ENCODE measurements at regions not wholly inside any gene's neighbourhood (a gene's known extent, or its start where the extent isn't known, plus 50 kb on each side); places are given as distances from the start of the nearest gene placed in this dataset.

DNA sequence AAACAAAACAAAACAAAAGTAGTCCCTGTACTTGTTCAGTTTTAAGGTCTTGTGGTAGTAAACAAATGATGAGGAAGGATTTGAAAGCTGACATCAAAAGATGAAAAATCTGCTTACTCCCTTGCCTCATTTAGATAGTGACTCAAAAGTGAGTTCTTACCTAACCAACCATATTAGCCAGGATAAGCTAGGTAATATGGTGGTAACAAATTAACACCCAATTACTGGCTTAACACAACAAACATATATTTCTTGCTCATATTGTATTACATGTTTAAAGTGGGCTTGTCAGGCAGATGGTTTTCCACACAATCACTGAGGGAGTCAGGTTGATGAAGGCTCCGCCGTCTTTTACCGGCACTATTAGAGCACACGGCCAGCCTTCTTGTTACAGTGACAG, 189.7 kb downstream of the PPARGC1A start:
- Mint-ChIP-seq H3K36me3 (ENCODE audit: insufficient read depth in 1 of 3, low read depth in 3 of 3) (no peaks in the 10 kb centered on the region), H3K4me3 (no peak overlapping the region), H3K27me3 (ENCODE audit: low read depth) (no peaks in the 10 kb centered on the region), H3K9me3 (no peaks in the 10 kb centered on the region; a peak in 1 of 5 replicates), H3K27ac (no peak overlapping the region), H3K4me1 (peaks cover 3% of the 10 kb centered on the region in 2 experiments; a peak in 3 of 4 replicates)
- Histone ChIP-seq H3K27me3 (ENCODE audit: insufficient read depth, low read length) (no peaks in the 10 kb centered on the region), H2BK5ac (ENCODE audit: insufficient read length, low read length) (no peak overlapping the region), H3T11ph (ENCODE audit: low read length) (no peak overlapping the region), H3K27ac (ENCODE audit: insufficient read length, low read depth, low read length) (no peak overlapping the region), H2BK120ac (ENCODE audit: low read depth, low read length, poor library complexity, severe bottlenecking) (no peak overlapping the region), H3K9me3 (ENCODE audit: control insufficient read depth, low read depth, low read length) (no peaks in the 10 kb centered on the region), H3K79me1 (ENCODE audit: insufficient read depth, low read depth, low read length, poor library complexity, severe bottlenecking) (no peaks in the 10 kb centered on the region), H3K23ac (ENCODE audit: insufficient read length, low read depth, low read length) (no peak overlapping the region), H3K4me1 (ENCODE audit: insufficient read depth, low read length) (no peaks in the 10 kb centered on the region; the same call in 1 of the 2 replicates), H2BK20ac (ENCODE audit: low read depth, low read length, poor library complexity, severe bottlenecking) (no peak overlapping the region), H3K23me2 (ENCODE audit: insufficient read length, low read depth, low read length, poor library complexity, severe bottlenecking) (no peaks in the 10 kb centered on the region), H3K14ac (ENCODE audit: insufficient read depth, low read length) (no peak overlapping the region), H3K9ac (ENCODE audit: extremely low read depth, insufficient read length, low read length) (no peak overlapping the region), H4K5ac (ENCODE audit: insufficient read length, low read depth, low read length) (no peak overlapping the region), H4K8ac (replicated peaks; ENCODE audit: insufficient read length, low read depth, low read length) (no peak overlapping the region), H3K4ac (ENCODE audit: low read depth, low read length) (no peak overlapping the region), H2BK15ac (ENCODE audit: low read depth, low read length) (no peak overlapping the region), H3K79me2 (ENCODE audit: insufficient read depth, low read length) (no peaks in the 10 kb centered on the region), H3K18ac (ENCODE audit: insufficient read length, low read depth, low read length) (no peak overlapping the region), H4K20me1 (ENCODE audit: control insufficient read depth, insufficient read depth, insufficient read length) (no peaks in the 10 kb centered on the region), H2AK5ac (ENCODE audit: insufficient read length, low read length) (no peak overlapping the region), H2AFZ (ENCODE audit: low read length) (no peak overlapping the region), H3K4me2 (ENCODE audit: insufficient read depth, insufficient read length, low read length) (no peak overlapping the region), H4K91ac (ENCODE audit: insufficient read length, low read depth, low read length) (no peak overlapping the region), H2BK12ac (ENCODE audit: insufficient read length, low read depth, low read length) (no peak overlapping the region), H3K56ac (ENCODE audit: insufficient read length, low read depth, low read length) (no peak overlapping the region)
- WGBS (ENCODE audit: extremely low coverage, insufficient read length, low lambda C conversion rate) = no CpG with 5 or more reads among the region's 4 CpGs
- TF ChIP-seq, protein P1, sequence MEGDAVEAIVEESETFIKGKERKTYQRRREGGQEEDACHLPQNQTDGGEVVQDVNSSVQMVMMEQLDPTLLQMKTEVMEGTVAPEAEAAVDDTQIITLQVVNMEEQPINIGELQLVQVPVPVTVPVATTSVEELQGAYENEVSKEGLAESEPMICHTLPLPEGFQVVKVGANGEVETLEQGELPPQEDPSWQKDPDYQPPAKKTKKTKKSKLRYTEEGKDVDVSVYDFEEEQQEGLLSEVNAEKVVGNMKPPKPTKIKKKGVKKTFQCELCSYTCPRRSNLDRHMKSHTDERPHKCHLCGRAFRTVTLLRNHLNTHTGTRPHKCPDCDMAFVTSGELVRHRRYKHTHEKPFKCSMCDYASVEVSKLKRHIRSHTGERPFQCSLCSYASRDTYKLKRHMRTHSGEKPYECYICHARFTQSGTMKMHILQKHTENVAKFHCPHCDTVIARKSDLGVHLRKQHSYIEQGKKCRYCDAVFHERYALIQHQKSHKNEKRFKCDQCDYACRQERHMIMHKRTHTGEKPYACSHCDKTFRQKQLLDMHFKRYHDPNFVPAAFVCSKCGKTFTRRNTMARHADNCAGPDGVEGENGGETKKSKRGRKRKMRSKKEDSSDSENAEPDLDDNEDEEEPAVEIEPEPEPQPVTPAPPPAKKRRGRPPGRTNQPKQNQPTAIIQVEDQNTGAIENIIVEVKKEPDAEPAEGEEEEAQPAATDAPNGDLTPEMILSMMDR (conservative IDR thresholded peaks at IDR 0.05) = no peak
- DNase-seq = no peak
